ENCODE measurements at regions not wholly inside any gene's neighbourhood (a gene's known extent, or its start where the extent isn't known, plus 50 kb on each side); places are given as distances from the start of the nearest gene placed in this dataset.

GRCh38 chr10:43863859-43864591 is 215.3 kb upstream of the ZNF32 start:
- DNase-seq, result peak; percentile 13

GRCh38 chr10:43863270-43863669 is 214.6 kb upstream of the ZNF32 start:
- DNase-seq, result no peak

- DNase-seq, result peak; percentile 11
Measured at GRCh38 chr10:43862756-43863155, 214.1 kb upstream of the ZNF32 start.

- DNase-seq, result no peak
Measured at GRCh38 chr10:43861966-43862751, 213.5 kb upstream of the ZNF32 start.

- no peak for DNase-seq
Measured at GRCh38 chr10:43859016-43859525, 210.4 kb upstream of the ZNF32 start.

GRCh38 chr10:43857931-43858315 is 209.2 kb upstream of the ZNF32 start:
- DNase-seq, result no peak

GRCh38 chr10:43857206-43857930 is 208.7 kb upstream of the ZNF32 start:
- peak; percentile 29 for DNase-seq

- no peak for DNase-seq
Measured at GRCh38 chr10:43856299-43856698, 207.6 kb upstream of the ZNF32 start.

GRCh38 chr10:43855667-43856210 is 207.1 kb upstream of the ZNF32 start:
- DNase-seq, result peak; percentile 8

GRCh38 chr10:43854007-43854406 is 205.3 kb upstream of the ZNF32 start:
- no peak for DNase-seq

GRCh38 chr10:43853369-43853768 is 204.7 kb upstream of the ZNF32 start:
- DNase-seq, result no peak

GRCh38 chr10:43852644-43853214 is 204.0 kb upstream of the ZNF32 start:
- no peak for DNase-seq

GRCh38 chr10:43852149-43852548 is 203.5 kb upstream of the ZNF32 start:
- DNase-seq, result no peak

GRCh38 chr10:43851030-43851429 is 202.3 kb upstream of the ZNF32 start:
- DNase-seq, result no peak

- no peak for DNase-seq
Measured at GRCh38 chr10:43849551-43849950, 200.9 kb upstream of the ZNF32 start.

GRCh38 chr10:43846968-43847367 is 198.3 kb upstream of the ZNF32 start:
- no peak for DNase-seq

GRCh38 chr10:43846187-43846680 is 197.6 kb upstream of the ZNF32 start:
- peak; percentile 51 for DNase-seq

GRCh38 chr10:43845121-43845520 is 196.4 kb upstream of the ZNF32 start:
- no peak for DNase-seq

- no peak for DNase-seq
Measured at GRCh38 chr10:43844221-43844620, 195.5 kb upstream of the ZNF32 start.

- DNase-seq, result peak; percentile 55
Measured at GRCh38 chr10:43843321-43844101, 194.8 kb upstream of the ZNF32 start.

GRCh38 chr10:43842496-43842895 is 193.8 kb upstream of the ZNF32 start:
- no peak for DNase-seq

GRCh38 chr10:43842072-43842471 is 193.4 kb upstream of the ZNF32 start:
- no peak for DNase-seq
